ENCODE measurements at regions not wholly inside any gene's neighbourhood (a gene's known extent, or its start where the extent isn't known, plus 50 kb on each side); places are given as distances from the start of the nearest gene placed in this dataset.

GRCh38 chr7:130989101-130989795 is 255.2 kb upstream of the KLF14 start:
- H2AFZ ChIP-seq (ENCODE audit: low read depth, low read length) = no peak overlapping the region
- BruUV-seq (replicated peaks) = no TSS peak
- dilution Hi-C loops (cut with MboI; ENCODE audit: extremely low pct_ligation_motif_present, low sequenced_read_pairs) = no loop called here
- peaks cover 0 to 2% of the 10 kb centered on the region in 2 experiments for H3K27me3 ChIP-seq (ENCODE audit: control insufficient read depth in 2 of 2, insufficient read depth in 2 of 2, low read length in 2 of 2)
- no peak for TF ChIP-seq MAX (IDR thresholded peaks at IDR 0.05; ENCODE audit: insufficient read depth, insufficient read length)
- TF ChIP-seq POLR2AphosphoS5 (IDR thresholded peaks at IDR 0.05; ENCODE audit: insufficient read depth, low read depth, low read length) = no peak
- ChIA-PET CTCF (interaction anchor here (1.0 to 1.5 kb wide), 5 partner anchors 10 to 92 kb away, joined by 3 to 7 read pairs (median 4); no protein-coding TSS in a partner anchor), POLR2A (no interaction called here)
- H3K79me2 ChIP-seq (ENCODE audit: control insufficient read depth, insufficient read depth, low read length) = no peaks in the 10 kb centered on the region
- peaks cover 0 to 2% of the 10 kb centered on the region in 2 experiments for H3K36me3 ChIP-seq (ENCODE audit: control insufficient read depth in 2 of 2, extremely low read depth in 1 of 2, insufficient read depth in 2 of 2, low read length in 2 of 2)
- H3K4me2 ChIP-seq (ENCODE audit: insufficient read depth, low read length) = no peak overlapping the region
- no peak overlapping the region for H3K4me3 ChIP-seq (replicated peaks in 1 of 3; ENCODE audit: insufficient read depth in 1 of 3, low read depth in 1 of 3, low read length in 3 of 3)
- FAIRE-seq = no peak
- no peak overlapping the region for H3K27ac ChIP-seq (ENCODE audit: insufficient read depth, low read depth, low read length)
- H3K4me1 ChIP-seq (ENCODE audit: control insufficient read depth, extremely low read depth, insufficient read depth, low read length) = no peaks in the 10 kb centered on the region
- no peak overlapping the region for H3K9ac ChIP-seq (replicated peaks; ENCODE audit: extremely low read depth, insufficient read depth, low read length)
- peaks cover 3% of the 10 kb centered on the region for H4K20me1 ChIP-seq (replicated peaks; ENCODE audit: control insufficient read depth, extremely low read depth, insufficient read depth, low read length)
- intact Hi-C loops (cut with micrococcal nuclease) = no loop called here
- DNase-seq (ENCODE audit: low read depth, low spot score) = no peak
- H3K9me3 ChIP-seq (replicated peaks; ENCODE audit: control insufficient read depth, insufficient read depth, low read length) = no peaks in the 10 kb centered on the region
- H3K9me1 ChIP-seq (replicated peaks; ENCODE audit: control insufficient read depth, extremely low read depth, insufficient read depth, low read length) = no peaks in the 10 kb centered on the region

GRCh38 chr7:130990178-130990832 is 256.3 kb upstream of the KLF14 start:
- H3K9me3 ChIP-seq (replicated peaks; ENCODE audit: control insufficient read depth, insufficient read depth, low read length) = no peaks in the 10 kb centered on the region
- H2AFZ ChIP-seq (ENCODE audit: low read depth, low read length) = no peak overlapping the region
- no TSS peak for BruUV-seq (replicated peaks)
- TF ChIP-seq EZH2 (IDR thresholded peaks at IDR 0.05; ENCODE audit: borderline replicate concordance, low read depth, low read length, severe bottlenecking) (no peak), JUN (IDR thresholded peaks at IDR 0.05; ENCODE audit: borderline replicate concordance, insufficient read depth, insufficient read length, low read depth) (no peak), MYC (IDR thresholded peaks at IDR 0.05; ENCODE audit: low read depth, low read length) (no peak), POLR2A (IDR thresholded peaks at IDR 0.05; ENCODE audit: low read depth, low read length) (no peak)
- dilution Hi-C loops (cut with MboI; ENCODE audit: extremely low pct_ligation_motif_present, low sequenced_read_pairs) (no loop called here), intact Hi-C loops (cut with micrococcal nuclease) (no loop called here)
- no peak overlapping the region for H3K27ac ChIP-seq (ENCODE audit: insufficient read depth, low read depth, low read length)
- no peaks in the 10 kb centered on the region for H3K4me1 ChIP-seq (ENCODE audit: control insufficient read depth, extremely low read depth, insufficient read depth, low read length)
- peaks cover 3% of the 10 kb centered on the region for H4K20me1 ChIP-seq (replicated peaks; ENCODE audit: control insufficient read depth, extremely low read depth, insufficient read depth, low read length)
- H3K27me3 ChIP-seq (ENCODE audit: control insufficient read depth in 2 of 2, insufficient read depth in 2 of 2, low read length in 2 of 2) = peaks cover 5 to 11% of the 10 kb centered on the region in 2 experiments
- H3K9me1 ChIP-seq (replicated peaks; ENCODE audit: control insufficient read depth, extremely low read depth, insufficient read depth, low read length) = no peaks in the 10 kb centered on the region
- no peak overlapping the region for H3K9ac ChIP-seq (replicated peaks; ENCODE audit: extremely low read depth, insufficient read depth, low read length)
- FAIRE-seq (no peak), DNase-seq (ENCODE audit: low read depth, low spot score) (no peak)
- POLR2A ChIA-PET = no interaction called here
- H3K4me2 ChIP-seq (ENCODE audit: insufficient read depth, low read length) = no peak overlapping the region
- peaks cover 0 to 2% of the 10 kb centered on the region in 2 experiments for H3K36me3 ChIP-seq (ENCODE audit: control insufficient read depth in 2 of 2, extremely low read depth in 1 of 2, insufficient read depth in 2 of 2, low read length in 2 of 2)
- no peaks in the 10 kb centered on the region for H3K79me2 ChIP-seq (ENCODE audit: control insufficient read depth, insufficient read depth, low read length)
- CTCF ChIA-PET = interaction anchor here (0.8 to 1.7 kb wide), 4 partner anchors 8 to 93 kb away, joined by 3 to 7 read pairs (median 4); no protein-coding TSS in a partner anchor
- no peak overlapping the region for H3K4me3 ChIP-seq (replicated peaks in 1 of 3; ENCODE audit: insufficient read depth in 1 of 3, low read depth in 1 of 3, low read length in 3 of 3)
